SKM-1 treated with dmso at 0.1 percent for 144 hours (cell line): ENCODE measurements at regions not wholly inside any gene's neighbourhood (a gene's known extent, or its start where the extent isn't known, plus 50 kb on each side); places are given as distances from the start of the nearest gene placed in this dataset.

Experiments used
- DNase-seq: peaks from one replicate; lab custom pipeline; 2025; ENCODE audit not compliant: unreplicated experiment; lab: John Stamatoyannopoulos, UW

GRCh38 chr5:122718611-122719010 lies 56.3 kb upstream of the SNX2 start:
- DNase-seq: no peak

GRCh38 chr5:122719991-122720746 lies 54.7 kb upstream of the SNX2 start:
- no peak for DNase-seq

GRCh38 chr5:122721127-122721526 lies 53.8 kb upstream of the SNX2 start:
- DNase-seq: no peak

DNA sequence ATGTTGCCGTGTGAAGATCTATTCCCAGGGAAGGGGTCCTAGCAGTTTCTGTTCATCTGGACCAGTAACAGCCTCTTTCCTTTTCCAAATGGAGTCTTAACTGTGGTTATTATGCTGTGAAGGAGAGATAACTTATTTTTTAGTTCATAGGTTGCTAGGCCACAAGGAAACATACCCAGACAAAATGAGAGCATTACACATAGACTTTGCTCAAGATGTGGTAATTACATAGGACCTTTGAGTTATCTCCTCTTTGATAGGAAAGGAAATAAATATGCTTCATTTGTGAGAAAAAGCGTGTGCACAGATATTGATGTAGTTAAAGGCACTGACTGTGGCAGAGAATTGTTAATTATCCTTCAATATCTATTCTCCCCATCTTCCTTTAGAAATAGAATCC lies 52.5 kb upstream of the SNX2 start:
- no peak for DNase-seq

DNA sequence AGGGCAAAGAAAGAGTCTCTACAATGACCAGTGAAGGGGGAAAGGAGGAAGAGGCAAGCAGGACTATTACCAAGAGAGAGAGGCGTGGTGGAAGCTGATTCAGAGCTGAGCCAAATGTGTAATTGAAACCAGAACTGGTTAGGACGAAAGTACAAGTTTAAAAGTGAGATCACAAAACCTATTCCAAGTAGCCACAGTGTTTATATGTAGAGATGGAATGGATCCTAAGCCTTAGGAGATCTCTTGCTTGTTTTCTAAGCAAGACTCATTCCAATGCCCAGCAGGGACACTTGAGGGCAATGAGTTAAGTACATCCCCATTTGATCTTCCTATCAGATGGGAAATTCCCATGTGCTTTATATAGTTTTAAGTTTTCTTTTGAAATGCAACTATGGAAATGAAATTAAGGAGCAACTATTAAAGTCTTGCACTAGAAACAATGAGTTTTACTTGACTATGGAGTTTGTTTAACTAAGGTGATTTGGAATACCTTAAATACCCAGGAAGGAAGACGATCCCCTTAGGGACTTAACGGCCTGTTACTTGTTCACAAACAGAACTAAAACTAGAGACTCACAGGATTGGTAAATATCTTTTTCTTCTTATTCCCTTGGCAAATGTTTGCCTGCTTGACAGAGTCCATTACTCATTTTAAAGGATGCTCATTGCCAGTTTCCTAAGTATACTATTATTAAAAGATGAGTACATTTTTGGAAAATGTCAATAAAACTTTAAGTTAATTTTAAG lies 51.1 kb upstream of the SNX2 start:
- no peak for DNase-seq
